H1 (cell line): ENCODE measurements at regions not wholly inside any gene's neighbourhood (a gene's known extent, or its start where the extent isn't known, plus 50 kb on each side); places are given as distances from the start of the nearest gene placed in this dataset.

ENCODE experiments used
- CEBPB ChIP-seq: IDR thresholded peaks from 2 replicates; pipeline ENCODE4 v1.6.1; 2012; ENCODE audit warnings: low read depth, low read length
- CHD2 ChIP-seq: IDR thresholded peaks from 2 replicates; pipeline ENCODE4 v1.6.1; 2012; ENCODE audit warnings: low read length, improper control_type of control experiment
- CTCF ChIP-seq, 3 experiments: IDR thresholded peaks; 1 replicate in 2 of 3; 2 replicates in 1 of 3; pipeline versions ENCODE4 v1.5.1 to v1.6.1; 2011; ENCODE audit warnings: low read length in 3 of 3, mild to moderate bottlenecking in 3 of 3, inconsistent platforms in 2 of 3, low read depth in 1 of 3, moderate library complexity in 1 of 3; ENCODE audit not compliant: insufficient read depth in 1 of 3; ENCODE audit errors: control extremely low read depth in 1 of 3
- POLR2A ChIP-seq, 2 experiments: IDR thresholded peaks; 1 replicate in 1 of 2; 2 replicates in 1 of 2; pipeline ENCODE4 v1.6.1; 2011; ENCODE audit warnings: low read depth in 2 of 2, low read length in 2 of 2, mild to moderate bottlenecking in 2 of 2; ENCODE audit errors: control extremely low read depth in 1 of 2
- RAD21 ChIP-seq, 2 experiments: IDR thresholded peaks in 1 of 2; conservative IDR thresholded peaks in 1 of 2; 2 replicates each; pipeline ENCODE4 v1.6.1; 2011; ENCODE audit warnings: low read depth in 2 of 2, low read length in 2 of 2, improper control_type of control experiment in 1 of 2, inconsistent platforms in 1 of 2, mild to moderate bottlenecking in 1 of 2, moderate library complexity in 1 of 2
- RFX5 ChIP-seq: IDR thresholded peaks from 2 replicates; pipeline ENCODE4 v1.6.1; 2011; ENCODE audit warnings: low read depth, low read length, improper control_type of control experiment, borderline replicate concordance
- SIN3A ChIP-seq, 2 experiments: IDR thresholded peaks in 1 of 2; conservative IDR thresholded peaks in 1 of 2; 2 replicates each; pipeline ENCODE4 v1.6.1; 2011 to 2012; ENCODE audit warnings: low read length in 2 of 2, improper control_type of control experiment in 1 of 2, low read depth in 1 of 2, mild to moderate bottlenecking in 1 of 2
- SRF ChIP-seq: IDR thresholded peaks from 2 replicates; pipeline ENCODE4 v1.6.1; 2011; ENCODE audit warnings: mild to moderate bottlenecking, low read depth, low read length, moderate library complexity
- TAF1 ChIP-seq: IDR thresholded peaks from 2 replicates; pipeline ENCODE4 v1.6.1; 2011; ENCODE audit warnings: mild to moderate bottlenecking, low read depth, low read length

- TF ChIP-seq CTCF (IDR thresholded peaks at IDR 0.05; ENCODE audit: control extremely low read depth in 1 of 3, insufficient read depth in 1 of 3, low read depth in 1 of 3, low read length in 3 of 3) (no peak), CHD2 (no peak), SRF (no peak), TAF1 (no peak), POLR2A (IDR thresholded peaks at IDR 0.05; ENCODE audit: control extremely low read depth in 1 of 2, low read depth in 2 of 2, low read length in 2 of 2) (no peak), RFX5 (no peak), SIN3A (conservative IDR thresholded peaks at IDR 0.05 in 1 of 2, IDR thresholded peaks at IDR 0.05 in 1 of 2; ENCODE audit: low read depth in 1 of 2, low read length in 2 of 2) (no peak), RAD21 (IDR thresholded peaks at IDR 0.05 in 1 of 2, conservative IDR thresholded peaks at IDR 0.05 in 1 of 2; ENCODE audit: low read depth in 2 of 2, low read length in 2 of 2) (no peak), CEBPB (no peak)
Observed at GRCh38 chr2:53217250-53217649, 550.4 kb upstream of the CHAC2 start.
